GM23338 (cell line): ENCODE measurements at regions not wholly inside any gene's neighbourhood (a gene's known extent, or its start where the extent isn't known, plus 50 kb on each side); places are given as distances from the start of the nearest gene placed in this dataset.

Experiments used
- ATAC-seq: fragments of 200-7000 bp; cut with Tn5 transposase; 3 replicates; pipeline ENCODE4 v1.9.1; 2020
- DNase-seq: peaks from one replicate; pipeline ENCODE4 v3.0.0-alpha.2; 2015; ENCODE audit warnings: low spot score
- H2AFZ ChIP-seq: fragments of 200-600 bp; sonication (generic); 2 replicates; pipeline ENCODE4 v1.8.0; 2016; ENCODE audit warnings: antibody characterized with exemption, mild to moderate bottlenecking, moderate library complexity
- H3F3A ChIP-seq: fragments of 200-600 bp; sonication (generic); replicated peaks from 2 replicates; pipeline ENCODE4 v1.8.0; 2017; ENCODE audit warnings: antibody characterized with exemption, mixed run types, low read depth
- H3K27ac ChIP-seq: fragments of 200-600 bp; sonication (generic); 2 replicates; pipeline ENCODE4 v1.6.1; 2016; ENCODE audit warnings: low read depth
- H3K27me3 ChIP-seq: fragments of 200-600 bp; sonication (generic); 2 replicates; pipeline ENCODE4 v1.8.0; 2016; ENCODE audit warnings: mild to moderate bottlenecking, mixed run types, moderate library complexity; ENCODE audit not compliant: insufficient read depth
- H3K36me3 ChIP-seq: fragments of 200-600 bp; sonication (generic); 2 replicates; pipeline ENCODE4 v1.8.0; 2016; ENCODE audit warnings: mild to moderate bottlenecking; ENCODE audit not compliant: insufficient read depth
- H3K4me1 ChIP-seq: fragments of 200-600 bp; sonication (generic); 2 replicates; pipeline ENCODE4 v1.8.0; 2016; ENCODE audit warnings: mild to moderate bottlenecking, moderate library complexity; ENCODE audit not compliant: insufficient read depth
- H3K4me2 ChIP-seq: fragments of 200-600 bp; sonication (generic); 2 replicates; pipeline ENCODE4 v1.7.1; 2017; ENCODE audit warnings: mixed run types
- H3K4me3 ChIP-seq: fragments of 200-600 bp; sonication (generic); 2 replicates; pipeline ENCODE4 v1.6.1; 2016; ENCODE audit warnings: mixed run types
- H3K79me2 ChIP-seq: fragments of 200-600 bp; sonication (generic); replicated peaks from 2 replicates; pipeline ENCODE4 v1.8.0; 2017; ENCODE audit warnings: mild to moderate bottlenecking; ENCODE audit not compliant: insufficient read depth
- H3K9me2 ChIP-seq: fragments of 200-600 bp; sonication (generic); 2 replicates; pipeline ENCODE4 v1.8.0; 2017; ENCODE audit not compliant: insufficient read depth
- H4K20me1 ChIP-seq: fragments of 200-600 bp; sonication (generic); replicated peaks from 2 replicates; pipeline ENCODE4 v1.8.0; 2017; ENCODE audit warnings: mild to moderate bottlenecking; ENCODE audit not compliant: insufficient read depth
- H3K27ac Mint-ChIP-seq: 2 replicates; pipeline ENCODE4 v1.8.0; 2020; ENCODE audit warnings: inconsistent platforms, mild to moderate bottlenecking, moderate library complexity, mixed read lengths
- H3K27me3 Mint-ChIP-seq: 3 replicates; pipeline ENCODE4 v1.8.0; 2022; ENCODE audit warnings: low read depth, mild to moderate bottlenecking, moderate library complexity, mixed read lengths, inconsistent platforms; ENCODE audit not compliant: insufficient read depth, poor library complexity
- H3K36me3 Mint-ChIP-seq: 3 replicates; pipeline ENCODE4 v1.8.0; 2021; ENCODE audit warnings: low read depth, mild to moderate bottlenecking, inconsistent platforms, moderate library complexity, mixed read lengths
- H3K4me1 Mint-ChIP-seq: 3 replicates; pipeline ENCODE4 v1.8.0; 2020; ENCODE audit warnings: mild to moderate bottlenecking, inconsistent platforms, mixed read lengths
- H3K4me3 Mint-ChIP-seq: 3 replicates; pipeline ENCODE4 v1.8.0; 2021; ENCODE audit warnings: moderate library complexity, mild to moderate bottlenecking, inconsistent platforms, mixed read lengths
- H3K9me3 Mint-ChIP-seq: 3 replicates; pipeline ENCODE4 v1.8.0; 2020; ENCODE audit warnings: moderate library complexity, mild to moderate bottlenecking, inconsistent platforms, mixed read lengths
- CTCF ChIP-seq, 2 experiments: fragments of 200-600 bp in 1 of 2; sonication (generic) in 1 of 2; conservative IDR thresholded peaks; 2 replicates each; pipeline versions ENCODE4 v1.5.1 to v1.6.1; 2016 to 2017; ENCODE audit warnings: antibody characterized with exemption in 2 of 2, low read depth in 2 of 2, mild to moderate bottlenecking in 2 of 2, moderate library complexity in 1 of 2
- EZH2 ChIP-seq: fragments of 200-600 bp; sonication (generic); IDR thresholded peaks from one replicate; pipeline ENCODE4 v1.8.0; 2017; ENCODE audit warnings: antibody characterized with exemption, mild to moderate bottlenecking, low read depth; ENCODE audit not compliant: unreplicated experiment
- NANOG ChIP-seq: IDR thresholded peaks from 2 replicates; pipeline ENCODE4 v1.6.1; 2016; ENCODE audit warnings: antibody characterized with exemption, borderline replicate concordance
- POLR2AphosphoS5 ChIP-seq: IDR thresholded peaks from 2 replicates; pipeline ENCODE4 v1.6.1; 2016; ENCODE audit warnings: antibody characterized with exemption, low read depth
- ZNF462 ChIP-seq: fragments of 250-450 bp; sonication (Bioruptor Pico); IDR thresholded peaks from 2 replicates; pipeline ENCODE4 v1.5.0; 2020; ENCODE audit warnings: mild to moderate bottlenecking, moderate library complexity
- TF ChIP-seq, protein P1 (sequence below): IDR thresholded peaks from 2 replicates; pipeline ENCODE4 v1.6.1; 2016; ENCODE audit warnings: antibody characterized with exemption

- Histone ChIP-seq H3K4me2 (no peak overlapping the region), H3K36me3 (no peaks in the 10 kb centered on the region), H3K4me1 (peaks cover 10% of the 10 kb centered on the region), H3K27me3 (no peaks in the 10 kb centered on the region), H2AFZ (no peak overlapping the region), H3F3A (no peaks in the 10 kb centered on the region), H4K20me1 (no peaks in the 10 kb centered on the region), H3K27ac (no peak overlapping the region), H3K4me3 (no peak overlapping the region), H3K79me2 (no peaks in the 10 kb centered on the region), H3K9me2 (no peaks in the 10 kb centered on the region)
- Mint-ChIP-seq H3K9me3 (peaks cover under 1% of the 10 kb centered on the region; the same call in 2 of the 3 replicates), H3K27ac (no peak overlapping the region), H3K4me3 (no peak overlapping the region), H3K4me1 (peaks cover 4% of the 10 kb centered on the region), H3K27me3 (peaks cover 2% of the 10 kb centered on the region), H3K36me3 (no peaks in the 10 kb centered on the region)
- TF ChIP-seq, protein P1, sequence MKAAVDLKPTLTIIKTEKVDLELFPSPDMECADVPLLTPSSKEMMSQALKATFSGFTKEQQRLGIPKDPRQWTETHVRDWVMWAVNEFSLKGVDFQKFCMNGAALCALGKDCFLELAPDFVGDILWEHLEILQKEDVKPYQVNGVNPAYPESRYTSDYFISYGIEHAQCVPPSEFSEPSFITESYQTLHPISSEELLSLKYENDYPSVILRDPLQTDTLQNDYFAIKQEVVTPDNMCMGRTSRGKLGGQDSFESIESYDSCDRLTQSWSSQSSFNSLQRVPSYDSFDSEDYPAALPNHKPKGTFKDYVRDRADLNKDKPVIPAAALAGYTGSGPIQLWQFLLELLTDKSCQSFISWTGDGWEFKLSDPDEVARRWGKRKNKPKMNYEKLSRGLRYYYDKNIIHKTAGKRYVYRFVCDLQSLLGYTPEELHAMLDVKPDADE = no peak
- TF ChIP-seq ZNF462 (no peak), NANOG (no peak), POLR2AphosphoS5 (no peak), CTCF (conservative IDR thresholded peaks at IDR 0.05; ENCODE audit: low read depth in 2 of 2) (no peak), EZH2 (no peak)
- ATAC-seq (no peak), DNase-seq (no peak)
Measured at GRCh38 chr5:107266100-107266499, 404.6 kb downstream of the EFNA5 start.
